Testis (tissue), 2 donors: ENCODE measurements at regions not wholly inside any gene's neighbourhood (a gene's known extent, or its start where the extent isn't known, plus 50 kb on each side); places are given as distances from the start of the nearest gene placed in this dataset.
"Not testable (repeated sequence)": the region's sequence is repeated elsewhere in the genome, so short reads cannot be mapped to it uniquely, and the experiment has no call there.

Experiments used
- CTCF ChIP-seq, 3 experiments: fragments of 450-650 bp in 2 of 3; fragments of 200-600 bp in 1 of 3; sonication (generic) in 1 of 3; IDR thresholded peaks; one replicate each; pipeline ENCODE4 v1.5.1; 2016 to 2019; ENCODE audit warnings: antibody characterized with exemption in 3 of 3, mild to moderate bottlenecking in 2 of 3, moderate library complexity in 1 of 3
- POLR2A ChIP-seq: fragments of 450-650 bp; IDR thresholded peaks from one replicate; pipeline ENCODE4 v1.6.1; 2017; ENCODE audit warnings: antibody characterized with exemption, mild to moderate bottlenecking, moderate library complexity

GRCh38 chr3:104361748-104362147, 1005.0 kb upstream of the ALCAM start:
- not testable (repeated sequence) for TF ChIP-seq CTCF (IDR thresholded peaks at IDR 0.05); POLR2A
